Hematopoietic multipotent progenitor cell treated with erythropoietin and hydrocortisone succinate and interleukin-3 and kit ligand, for 17 days (in vitro differentiated cells): ENCODE measurements at regions not wholly inside any gene's neighbourhood (a gene's known extent, or its start where the extent isn't known, plus 50 kb on each side); places are given as distances from the start of the nearest gene placed in this dataset.

Experiments used
- DNase-seq: peaks from one replicate; pipeline ENCODE4 v3.0.0-alpha.2; 2015; ENCODE audit warnings: low spot score

GRCh38 chr4:57607566-57608180, 497.5 kb upstream of the IGFBP7 start:
- DNase-seq = no peak

GRCh38 chr4:57605376-57605775, 495.2 kb upstream of the IGFBP7 start:
- no peak for DNase-seq

- DNase-seq = no peak
These were observed 492.0 kb upstream of the IGFBP7 start for GRCh38 chr4:57602141-57602540.

GRCh38 chr4:57591073-57591472, 480.9 kb upstream of the IGFBP7 start:
- no peak for DNase-seq

- no peak for DNase-seq
These were observed 478.4 kb upstream of the IGFBP7 start for GRCh38 chr4:57588557-57588956.

- no peak for DNase-seq
These were observed 470.8 kb upstream of the IGFBP7 start for GRCh38 chr4:57580710-57581599.

- no peak for DNase-seq
These were observed 465.2 kb upstream of the IGFBP7 start for GRCh38 chr4:57575426-57575825.

- no peak for DNase-seq
These were observed 444.4 kb upstream of the IGFBP7 start for GRCh38 chr4:57554556-57555092.

GRCh38 chr4:57553728-57554127, 443.5 kb upstream of the IGFBP7 start:
- DNase-seq = no peak

- no peak for DNase-seq
These were observed 440.0 kb upstream of the IGFBP7 start for GRCh38 chr4:57550198-57550597.

- DNase-seq = no peak
These were observed 438.7 kb upstream of the IGFBP7 start for GRCh38 chr4:57548856-57549255.

GRCh38 chr4:57544811-57545654, 434.8 kb upstream of the IGFBP7 start:
- no peak for DNase-seq

GRCh38 chr4:57504797-57505530, 394.8 kb upstream of the IGFBP7 start:
- DNase-seq = no peak

GRCh38 chr4:57504139-57504538, 394.0 kb upstream of the IGFBP7 start:
- DNase-seq = no peak

- DNase-seq = no peak
These were observed 391.5 kb upstream of the IGFBP7 start for GRCh38 chr4:57501720-57502119.

GRCh38 chr4:57499786-57500185, 389.6 kb upstream of the IGFBP7 start:
- no peak for DNase-seq

- no peak for DNase-seq
These were observed 388.1 kb upstream of the IGFBP7 start for GRCh38 chr4:57498251-57498650.

- DNase-seq = no peak
These were observed 386.7 kb upstream of the IGFBP7 start for GRCh38 chr4:57496697-57497471.

- DNase-seq = no peak
These were observed 384.6 kb upstream of the IGFBP7 start for GRCh38 chr4:57494821-57495220.

GRCh38 chr4:57492251-57492878, 382.2 kb upstream of the IGFBP7 start:
- no peak for DNase-seq
